ENCODE measurements at regions not wholly inside any gene's neighbourhood (a gene's known extent, or its start where the extent isn't known, plus 50 kb on each side); places are given as distances from the start of the nearest gene placed in this dataset.

DNA sequence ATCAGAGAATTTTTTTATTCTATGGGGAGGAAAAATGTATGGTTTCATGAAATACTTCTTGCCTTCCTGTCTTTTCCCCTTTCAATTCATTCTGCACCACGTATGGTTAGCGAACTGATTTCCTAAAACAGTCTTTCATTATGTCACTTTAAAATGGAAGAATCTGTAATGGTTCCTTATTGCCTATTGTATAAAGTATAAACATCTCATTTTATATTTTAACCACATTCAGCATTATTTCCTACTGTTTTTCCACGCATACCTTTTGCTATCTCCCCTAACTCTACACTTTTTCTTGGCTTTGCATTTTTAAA is 232.3 kb upstream of the B3GALT2 start:
- no peaks in the 10 kb centered on the region for H3K36me3 ChIP-seq (ENCODE audit: insufficient read depth, low read length)
- H3K27ac ChIP-seq (ENCODE audit: low read depth, low read length) = no peak overlapping the region
- H3K4me1 ChIP-seq (ENCODE audit: insufficient read depth, low read length) = peaks cover 5% of the 10 kb centered on the region
- H3K27me3 ChIP-seq (ENCODE audit: control insufficient read depth in 1 of 2, insufficient read depth in 2 of 2, low read length in 2 of 2) = no peaks in the 10 kb centered on the region
- peak overlapping the region in 1 of 2 donors; percentile 33 for H3K4me3 ChIP-seq (ENCODE audit: low read depth in 1 of 2, low read length in 2 of 2)
- no peaks in the 10 kb centered on the region for H3K9me3 ChIP-seq (ENCODE audit: low read length)
- H3K9ac ChIP-seq (ENCODE audit: low read length) = no peak overlapping the region

DNA sequence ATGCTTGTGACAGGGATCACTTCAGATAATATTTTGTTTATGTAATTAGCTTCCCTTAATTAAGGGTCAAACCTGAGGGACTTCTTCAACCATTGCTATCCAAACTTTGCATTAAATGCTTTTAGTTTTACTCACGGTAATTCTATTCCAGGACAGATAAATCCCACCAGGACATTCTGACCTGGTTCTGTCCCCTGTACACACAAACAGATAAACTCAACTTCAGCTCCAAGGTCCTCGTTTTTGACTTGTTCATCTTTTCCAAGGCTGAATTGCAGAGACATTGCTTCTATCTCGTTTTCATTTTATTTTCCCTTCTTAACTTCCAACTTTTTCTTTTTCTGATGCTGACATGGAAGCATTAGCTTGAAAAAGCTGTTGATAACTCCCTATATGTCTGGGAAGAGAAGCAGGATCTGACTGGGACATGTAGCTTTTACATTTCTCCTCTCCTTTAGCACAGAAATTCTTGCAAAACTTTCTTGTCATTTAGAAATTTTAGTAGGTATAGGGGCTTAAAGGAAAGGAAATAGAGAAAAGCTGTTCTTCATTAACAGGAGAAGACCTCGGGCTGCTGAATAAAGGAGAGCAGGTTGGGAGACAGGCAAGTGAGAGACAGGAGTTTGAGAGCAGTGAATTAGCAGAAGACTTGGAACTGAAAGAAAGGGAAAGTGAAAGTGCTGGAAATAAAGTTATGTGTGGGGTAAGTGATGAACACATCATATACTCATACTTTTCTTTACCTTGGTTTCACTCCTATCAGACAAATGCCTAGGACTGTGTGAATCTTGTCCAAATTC is 231.7 kb upstream of the B3GALT2 start:
- H3K36me3 ChIP-seq (ENCODE audit: insufficient read depth, low read length) = no peaks in the 10 kb centered on the region
- peak overlapping the region; percentile 21 to 33 for H3K4me3 ChIP-seq (ENCODE audit: low read depth in 1 of 2, low read length in 2 of 2)

GRCh38 chr1:193417403-193417802 is 231.0 kb upstream of the B3GALT2 start:
- H3K27me3 ChIP-seq (ENCODE audit: control insufficient read depth in 1 of 2, insufficient read depth in 2 of 2, low read length in 2 of 2) = no peaks in the 10 kb centered on the region
- H3K9ac ChIP-seq (ENCODE audit: low read length) = no peak overlapping the region
- no peaks in the 10 kb centered on the region for H3K9me3 ChIP-seq (ENCODE audit: low read length)
- no peak overlapping the region for H3K4me3 ChIP-seq (ENCODE audit: low read depth in 1 of 2, low read length in 2 of 2)
- peaks cover 5% of the 10 kb centered on the region for H3K4me1 ChIP-seq (ENCODE audit: insufficient read depth, low read length)
- H3K36me3 ChIP-seq (ENCODE audit: insufficient read depth, low read length) = no peaks in the 10 kb centered on the region
- H3K27ac ChIP-seq (ENCODE audit: low read depth, low read length) = no peak overlapping the region

More for the DNA sequence above, 231.7 kb upstream of the B3GALT2 start:
- Histone ChIP-seq H3K27ac (ENCODE audit: low read depth, low read length) (no peak overlapping the region), H3K9ac (ENCODE audit: low read length) (no peak overlapping the region), H3K27me3 (ENCODE audit: control insufficient read depth in 1 of 2, insufficient read depth in 2 of 2, low read length in 2 of 2) (no peaks in the 10 kb centered on the region), H3K9me3 (ENCODE audit: low read length) (no peaks in the 10 kb centered on the region), H3K4me1 (ENCODE audit: insufficient read depth, low read length) (peaks cover 5% of the 10 kb centered on the region)

DNA sequence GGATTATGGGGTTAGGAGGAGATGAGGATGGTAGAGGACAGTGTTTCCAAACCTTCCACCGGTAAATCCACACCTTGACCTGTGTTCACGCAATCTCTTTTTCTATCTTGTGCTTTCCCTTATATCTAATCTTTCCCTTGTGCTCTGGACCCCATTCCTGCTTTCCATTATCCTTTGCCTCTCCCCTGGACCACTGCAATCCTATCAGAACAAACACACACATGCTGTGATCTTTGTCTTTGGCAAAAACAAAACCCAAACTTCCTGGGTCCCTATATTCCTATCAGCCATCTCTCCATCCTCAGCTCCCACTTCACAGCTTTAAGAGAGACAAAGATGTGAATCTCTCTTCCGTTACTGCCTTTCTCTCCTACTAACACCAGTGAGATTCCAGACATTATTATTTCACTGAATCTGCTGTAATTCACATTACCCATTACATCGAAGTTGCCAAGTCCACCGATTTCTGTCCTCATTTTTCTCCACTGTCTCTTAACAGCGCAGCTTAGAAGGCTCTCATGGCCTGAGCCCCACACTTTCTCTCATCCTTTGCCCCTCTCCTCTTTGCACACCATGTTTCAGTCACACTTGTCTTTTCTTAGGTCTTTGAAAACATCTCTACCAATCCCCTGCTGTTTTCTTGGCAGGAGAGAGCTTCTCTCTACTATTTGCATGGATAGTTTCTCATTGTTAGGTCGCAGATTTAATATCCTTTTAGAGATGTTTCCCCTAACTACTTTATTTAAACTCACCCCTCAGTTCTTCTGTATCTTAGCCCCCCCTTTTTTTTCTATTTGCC is 230.0 kb upstream of the B3GALT2 start:
- H3K27me3 ChIP-seq (ENCODE audit: control insufficient read depth in 1 of 2, insufficient read depth in 2 of 2, low read length in 2 of 2) = no peaks in the 10 kb centered on the region
- no peaks in the 10 kb centered on the region for H3K9me3 ChIP-seq (ENCODE audit: low read length)
- peaks cover 5% of the 10 kb centered on the region for H3K4me1 ChIP-seq (ENCODE audit: insufficient read depth, low read length)
- H3K9ac ChIP-seq (ENCODE audit: low read length) = no peak overlapping the region
- no peaks in the 10 kb centered on the region for H3K36me3 ChIP-seq (ENCODE audit: insufficient read depth, low read length)
- H3K27ac ChIP-seq (ENCODE audit: low read depth, low read length) = no peak overlapping the region
- no peak overlapping the region for H3K4me3 ChIP-seq (ENCODE audit: low read depth in 1 of 2, low read length in 2 of 2)

DNA sequence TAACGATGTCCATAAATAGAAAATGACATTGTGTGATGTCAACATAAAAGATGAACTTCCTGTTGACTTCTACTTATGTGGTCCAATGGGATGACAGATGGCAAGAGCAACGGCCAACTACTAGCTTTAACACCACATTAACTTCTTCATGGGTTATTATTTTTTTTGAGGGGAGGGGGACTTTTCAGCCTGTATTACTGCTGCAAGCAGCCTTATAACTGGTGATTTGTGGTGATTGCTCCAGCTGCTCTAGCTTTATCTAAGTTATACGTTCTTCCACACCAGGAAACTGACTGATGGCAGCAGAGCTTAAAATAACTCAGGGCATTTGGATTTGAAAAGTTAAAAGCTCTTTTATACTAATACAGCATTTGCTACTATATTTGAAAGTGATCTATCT is 228.8 kb upstream of the B3GALT2 start:
- Histone ChIP-seq H3K4me3 (ENCODE audit: low read depth in 1 of 2, low read length in 2 of 2) (no peak overlapping the region), H3K27me3 (ENCODE audit: control insufficient read depth in 1 of 2, insufficient read depth in 2 of 2, low read length in 2 of 2) (no peaks in the 10 kb centered on the region), H3K4me1 (ENCODE audit: insufficient read depth, low read length) (peaks cover 5% of the 10 kb centered on the region), H3K27ac (ENCODE audit: low read depth, low read length) (no peak overlapping the region), H3K9me3 (ENCODE audit: low read length) (no peaks in the 10 kb centered on the region), H3K36me3 (ENCODE audit: insufficient read depth, low read length) (no peaks in the 10 kb centered on the region), H3K9ac (ENCODE audit: low read length) (no peak overlapping the region)

DNA sequence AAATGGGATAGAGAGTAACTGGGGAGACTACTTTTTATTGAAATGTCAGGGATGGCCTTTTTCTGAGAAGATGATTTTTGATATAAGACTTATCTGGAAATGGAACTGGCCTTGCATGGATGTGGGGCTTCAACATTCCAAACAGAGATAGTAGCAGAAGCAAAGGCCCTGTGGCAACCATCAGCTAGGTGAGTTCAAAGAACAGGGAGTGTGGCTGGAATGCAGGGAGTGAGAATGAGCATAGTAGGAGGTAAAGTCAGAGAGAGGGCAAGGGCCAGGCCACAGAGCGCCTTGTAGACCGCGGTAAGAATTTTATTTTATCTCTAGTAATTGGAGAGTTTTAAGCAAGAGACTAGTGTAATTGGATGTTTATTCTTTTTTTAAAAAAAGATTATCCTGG is 227.0 kb upstream of the B3GALT2 start:
- H3K4me1 ChIP-seq (ENCODE audit: insufficient read depth, low read length) = peaks cover 9% of the 10 kb centered on the region
- no peaks in the 10 kb centered on the region for H3K36me3 ChIP-seq (ENCODE audit: insufficient read depth, low read length)
- H3K9me3 ChIP-seq (ENCODE audit: low read length) = no peaks in the 10 kb centered on the region
- no peak overlapping the region for H3K4me3 ChIP-seq (ENCODE audit: low read depth in 1 of 2, low read length in 2 of 2)
- no peaks in the 10 kb centered on the region for H3K27me3 ChIP-seq (ENCODE audit: control insufficient read depth in 1 of 2, insufficient read depth in 2 of 2, low read length in 2 of 2)
- no peak overlapping the region for H3K27ac ChIP-seq (ENCODE audit: low read depth, low read length)
- H3K9ac ChIP-seq (ENCODE audit: low read length) = no peak overlapping the region

DNA sequence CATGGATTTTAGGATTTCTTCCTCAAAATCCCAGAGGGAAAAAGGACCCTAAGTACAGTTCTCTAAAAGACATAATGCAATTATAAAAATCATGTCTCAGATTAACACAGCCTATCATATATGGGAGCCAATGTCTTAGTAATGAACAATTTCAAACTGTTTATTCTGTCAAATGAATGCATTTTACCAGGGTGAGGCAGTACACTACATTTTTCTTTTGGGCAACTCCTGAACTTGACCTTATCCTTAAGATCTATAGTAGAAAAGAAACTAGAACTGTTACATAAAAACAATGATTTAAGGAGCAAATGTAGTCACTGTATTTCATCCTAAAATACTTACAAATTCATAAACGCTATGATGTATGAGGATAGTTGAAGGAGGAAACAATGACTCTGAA is 226.3 kb upstream of the B3GALT2 start:
- H3K9ac ChIP-seq (ENCODE audit: low read length) = no peak overlapping the region
- H3K27ac ChIP-seq (ENCODE audit: low read depth, low read length) = no peak overlapping the region
- H3K36me3 ChIP-seq (ENCODE audit: insufficient read depth, low read length) = no peaks in the 10 kb centered on the region
- no peaks in the 10 kb centered on the region for H3K27me3 ChIP-seq (ENCODE audit: control insufficient read depth in 1 of 2, insufficient read depth in 2 of 2, low read length in 2 of 2)
- no peaks in the 10 kb centered on the region for H3K9me3 ChIP-seq (ENCODE audit: low read length)
- H3K4me3 ChIP-seq (ENCODE audit: low read depth in 1 of 2, low read length in 2 of 2) = no peak overlapping the region
- peaks cover 5% of the 10 kb centered on the region for H3K4me1 ChIP-seq (ENCODE audit: insufficient read depth, low read length)

GRCh38 chr1:193411714-193412113 is 225.3 kb upstream of the B3GALT2 start:
- H3K9ac ChIP-seq (ENCODE audit: low read length) = no peak overlapping the region
- H3K27ac ChIP-seq (ENCODE audit: low read depth, low read length) = no peak overlapping the region
- H3K36me3 ChIP-seq (ENCODE audit: insufficient read depth, low read length) = no peaks in the 10 kb centered on the region
- H3K27me3 ChIP-seq (ENCODE audit: control insufficient read depth in 1 of 2, insufficient read depth in 2 of 2, low read length in 2 of 2) = no peaks in the 10 kb centered on the region
- H3K4me3 ChIP-seq (ENCODE audit: low read depth in 1 of 2, low read length in 2 of 2) = no peak overlapping the region
- peaks cover 14% of the 10 kb centered on the region for H3K4me1 ChIP-seq (ENCODE audit: insufficient read depth, low read length)
- H3K9me3 ChIP-seq (ENCODE audit: low read length) = no peaks in the 10 kb centered on the region

DNA sequence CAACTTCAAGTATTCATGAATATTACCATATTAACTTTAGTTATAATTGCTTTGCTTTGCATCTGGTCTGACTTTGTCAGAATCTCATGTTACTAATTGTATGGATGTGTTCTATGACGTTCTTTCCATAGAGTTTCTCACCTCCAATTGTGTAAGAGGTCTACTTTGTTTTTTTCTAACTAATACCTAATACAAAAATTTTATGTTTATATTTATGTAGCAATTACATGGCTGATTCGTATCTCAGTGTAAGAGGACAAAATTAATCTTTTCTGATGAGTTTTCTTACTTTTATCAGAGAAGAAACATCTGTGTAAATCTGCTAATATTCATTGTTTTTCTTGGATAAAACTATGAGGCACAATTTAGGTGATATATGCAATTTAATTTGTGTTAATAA is 224.8 kb upstream of the B3GALT2 start:
- Histone ChIP-seq H3K4me1 (ENCODE audit: insufficient read depth, low read length) (peaks cover 17% of the 10 kb centered on the region), H3K36me3 (ENCODE audit: insufficient read depth, low read length) (no peaks in the 10 kb centered on the region)

DNA sequence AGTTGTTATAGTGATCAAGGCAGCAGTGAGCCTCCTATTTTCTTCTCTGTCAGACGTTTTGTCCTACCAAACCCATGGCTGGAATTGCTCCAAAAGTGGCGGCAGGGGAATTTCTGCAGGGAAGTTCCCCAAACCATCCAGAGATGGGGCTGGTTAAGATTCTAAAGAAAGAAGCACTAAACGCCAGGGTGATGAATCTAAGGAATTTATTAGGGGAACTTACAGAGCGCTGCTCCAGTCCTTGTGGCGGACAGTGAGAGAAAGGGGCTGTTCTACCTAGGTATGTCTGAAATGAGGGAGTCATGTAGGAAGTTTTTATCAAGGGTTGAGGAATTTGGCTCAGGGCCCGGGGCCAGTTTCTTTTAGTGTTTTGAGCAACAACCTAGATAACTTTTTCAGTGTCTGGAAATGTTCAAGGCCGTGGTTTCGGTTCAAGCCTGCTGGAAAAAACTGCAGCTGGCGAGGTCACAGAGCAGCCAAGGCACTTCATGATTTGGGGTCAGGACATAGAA is 222.4 kb upstream of the B3GALT2 start:
- Histone ChIP-seq H3K4me1 (ENCODE audit: insufficient read depth, low read length) (peaks cover 17% of the 10 kb centered on the region), H3K9ac (ENCODE audit: low read length) (no peak overlapping the region), H3K27ac (ENCODE audit: low read depth, low read length) (peak overlapping the region; percentile 9), H3K4me3 (ENCODE audit: low read depth in 1 of 2, low read length in 2 of 2) (peak overlapping the region in 1 of 2 donors; percentile 24), H3K9me3 (ENCODE audit: low read length) (no peaks in the 10 kb centered on the region), H3K36me3 (ENCODE audit: insufficient read depth, low read length) (no peaks in the 10 kb centered on the region), H3K27me3 (ENCODE audit: control insufficient read depth in 1 of 2, insufficient read depth in 2 of 2, low read length in 2 of 2) (no peaks in the 10 kb centered on the region)

More for the DNA sequence above, 224.8 kb upstream of the B3GALT2 start:
- no peaks in the 10 kb centered on the region for H3K27me3 ChIP-seq (ENCODE audit: control insufficient read depth in 1 of 2, insufficient read depth in 2 of 2, low read length in 2 of 2)
- no peak overlapping the region for H3K4me3 ChIP-seq (ENCODE audit: low read depth in 1 of 2, low read length in 2 of 2)
- no peak overlapping the region for H3K9ac ChIP-seq (ENCODE audit: low read length)
- no peaks in the 10 kb centered on the region for H3K9me3 ChIP-seq (ENCODE audit: low read length)
- no peak overlapping the region for H3K27ac ChIP-seq (ENCODE audit: low read depth, low read length)

DNA sequence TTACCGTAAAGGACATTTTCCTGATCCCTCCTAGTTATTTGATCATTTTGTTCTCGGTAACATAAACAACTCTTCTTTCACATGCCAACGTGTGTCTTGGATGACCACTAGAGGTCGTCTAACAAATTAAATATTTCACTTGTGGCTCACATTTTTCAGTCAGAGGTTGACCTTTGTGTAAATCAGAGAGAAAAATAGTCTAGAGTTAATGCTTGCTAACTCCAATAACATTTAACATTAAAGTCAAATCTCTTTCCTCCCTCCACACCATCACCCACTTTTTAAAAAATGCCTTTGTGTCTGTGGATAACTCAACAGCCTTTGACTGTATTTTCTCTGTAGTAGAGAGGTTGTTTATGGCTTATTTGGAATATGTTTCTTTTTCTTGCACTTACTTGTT is 220.5 kb upstream of the B3GALT2 start:
- no peak overlapping the region for H3K27ac ChIP-seq (ENCODE audit: low read depth, low read length)

More for the DNA sequence above, 220.5 kb upstream of the B3GALT2 start:
- no peak overlapping the region for H3K9ac ChIP-seq (ENCODE audit: low read length)
- H3K36me3 ChIP-seq (ENCODE audit: insufficient read depth, low read length) = no peaks in the 10 kb centered on the region
- H3K27me3 ChIP-seq (ENCODE audit: control insufficient read depth in 1 of 2, insufficient read depth in 2 of 2, low read length in 2 of 2) = no peaks in the 10 kb centered on the region
- H3K9me3 ChIP-seq (ENCODE audit: low read length) = no peaks in the 10 kb centered on the region
- peaks cover 17% of the 10 kb centered on the region for H3K4me1 ChIP-seq (ENCODE audit: insufficient read depth, low read length)
- no peak overlapping the region for H3K4me3 ChIP-seq (ENCODE audit: low read depth in 1 of 2, low read length in 2 of 2)

Measured in muscle layer of colon (tissue), 2 donors.